Activated CD4-positive, alpha-beta T cell treated with anti-CD3 and anti-CD28 coated beads, Interleukin-2, amount 10 ng/mL, durations not matched to agents 7 days and 5 days (primary cell): ENCODE measurements at regions not wholly inside any gene's neighbourhood (a gene's known extent, or its start where the extent isn't known, plus 50 kb on each side); places are given as distances from the start of the nearest gene placed in this dataset.

Source experiments
- CTCF ChIA-PET: fragments of 350-600 bp; sonication (Branson Sonifier 250); formaldehyde crosslinking; loops from one replicate; lab custom pipeline; 2021; ENCODE audit warnings: antibody characterized with exemption; lab: Charles Lee
- POLR2A ChIA-PET: fragments of 350-600 bp; sonication (Branson Sonifier 250); formaldehyde crosslinking; loops from one replicate; lab custom pipeline; 2021; ENCODE audit warnings: antibody characterized with exemption; lab: Charles Lee
- DNase-seq: peaks from one replicate; pipeline ENCODE4 v3.0.0-alpha.2; 2020
- H3K27ac Mint-ChIP-seq: one replicate; pipeline ENCODE4 v1.8.0; 2021; ENCODE audit warnings: mild to moderate bottlenecking, moderate library complexity, mixed read lengths
- H3K27me3 Mint-ChIP-seq: one replicate; pipeline ENCODE4 v1.8.0; 2021; ENCODE audit warnings: mixed read lengths
- H3K36me3 Mint-ChIP-seq: one replicate; pipeline ENCODE4 v1.8.0; 2021; ENCODE audit warnings: low read depth, mixed read lengths
- H3K4me1 Mint-ChIP-seq: one replicate; pipeline ENCODE4 v1.8.0; 2021; ENCODE audit warnings: mixed read lengths
- H3K4me3 Mint-ChIP-seq: one replicate; pipeline ENCODE4 v1.8.0; 2021; ENCODE audit warnings: mild to moderate bottlenecking, moderate library complexity, mixed read lengths
- H3K9me3 Mint-ChIP-seq: one replicate; pipeline ENCODE4 v1.8.0; 2021; ENCODE audit warnings: mixed read lengths

GRCh38 chr12:43052441-43052840 lies 462.9 kb upstream of the PRICKLE1 start:
- no peak overlapping the region for H3K4me3 Mint-ChIP-seq
- no peaks in the 10 kb centered on the region for H3K36me3 Mint-ChIP-seq
- no peak for DNase-seq
- H3K27ac Mint-ChIP-seq: no peak overlapping the region
- ChIA-PET POLR2A (no interaction called here), CTCF (no interaction called here)
- H3K4me1 Mint-ChIP-seq: no peaks in the 10 kb centered on the region
- H3K9me3 Mint-ChIP-seq: no peaks in the 10 kb centered on the region
- no peaks in the 10 kb centered on the region for H3K27me3 Mint-ChIP-seq

DNA sequence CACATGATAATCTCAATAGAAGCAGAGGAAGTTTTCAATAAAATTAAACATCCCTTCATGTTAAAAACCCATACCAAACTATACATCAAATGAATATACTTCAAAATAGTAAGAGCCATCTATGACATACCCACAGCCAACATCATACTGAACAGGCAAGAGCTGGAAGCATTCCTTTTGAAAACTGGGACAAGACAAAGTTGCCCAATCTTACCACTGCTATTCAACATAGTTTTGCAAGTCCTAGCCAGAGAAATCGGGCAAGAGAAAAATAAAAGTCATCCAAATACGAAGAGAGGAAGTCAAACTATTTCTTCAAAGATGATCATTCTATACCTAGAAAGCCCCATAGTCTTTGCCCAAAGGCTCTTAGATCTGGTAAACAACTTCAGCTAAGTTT lies 454.7 kb upstream of the PRICKLE1 start:
- no peaks in the 10 kb centered on the region for H3K27me3 Mint-ChIP-seq
- DNase-seq: no peak
- no peaks in the 10 kb centered on the region for H3K36me3 Mint-ChIP-seq
- POLR2A ChIA-PET: no interaction called here
- H3K9me3 Mint-ChIP-seq: no peaks in the 10 kb centered on the region
- H3K4me3 Mint-ChIP-seq: no peak overlapping the region
- no peaks in the 10 kb centered on the region for H3K4me1 Mint-ChIP-seq
- H3K27ac Mint-ChIP-seq: no peak overlapping the region
- CTCF ChIA-PET: no interaction called here

GRCh38 chr12:43038991-43039390 lies 449.4 kb upstream of the PRICKLE1 start:
- H3K4me1 Mint-ChIP-seq: no peaks in the 10 kb centered on the region
- POLR2A ChIA-PET: no interaction called here
- no peaks in the 10 kb centered on the region for H3K36me3 Mint-ChIP-seq
- H3K4me3 Mint-ChIP-seq: no peak overlapping the region
- CTCF ChIA-PET: no interaction called here
- DNase-seq: no peak
- H3K27ac Mint-ChIP-seq: no peak overlapping the region
- H3K27me3 Mint-ChIP-seq: no peaks in the 10 kb centered on the region
- no peaks in the 10 kb centered on the region for H3K9me3 Mint-ChIP-seq

GRCh38 chr12:43029971-43030370 lies 440.4 kb upstream of the PRICKLE1 start:
- H3K27ac Mint-ChIP-seq: no peak overlapping the region
- CTCF ChIA-PET: no interaction called here
- POLR2A ChIA-PET: no interaction called here
- no peaks in the 10 kb centered on the region for H3K9me3 Mint-ChIP-seq
- no peaks in the 10 kb centered on the region for H3K27me3 Mint-ChIP-seq
- H3K4me1 Mint-ChIP-seq: no peaks in the 10 kb centered on the region
- no peaks in the 10 kb centered on the region for H3K36me3 Mint-ChIP-seq
- H3K4me3 Mint-ChIP-seq: no peak overlapping the region
- DNase-seq: no peak

GRCh38 chr12:43028826-43029225 lies 439.3 kb upstream of the PRICKLE1 start:
- H3K4me1 Mint-ChIP-seq: no peaks in the 10 kb centered on the region
- H3K27me3 Mint-ChIP-seq: no peaks in the 10 kb centered on the region
- ChIA-PET CTCF (no interaction called here), POLR2A (no interaction called here)
- no peaks in the 10 kb centered on the region for H3K9me3 Mint-ChIP-seq
- no peak overlapping the region for H3K27ac Mint-ChIP-seq
- DNase-seq: no peak
- H3K4me3 Mint-ChIP-seq: no peak overlapping the region
- no peaks in the 10 kb centered on the region for H3K36me3 Mint-ChIP-seq

GRCh38 chr12:43022838-43023237 lies 433.3 kb upstream of the PRICKLE1 start:
- ChIA-PET CTCF (no interaction called here), POLR2A (no interaction called here)
- H3K27ac Mint-ChIP-seq: no peak overlapping the region
- no peak for DNase-seq
- no peaks in the 10 kb centered on the region for H3K27me3 Mint-ChIP-seq
- H3K9me3 Mint-ChIP-seq: no peaks in the 10 kb centered on the region
- H3K4me1 Mint-ChIP-seq: no peaks in the 10 kb centered on the region
- H3K4me3 Mint-ChIP-seq: no peak overlapping the region
- H3K36me3 Mint-ChIP-seq: no peaks in the 10 kb centered on the region

GRCh38 chr12:43015090-43015737 lies 425.7 kb upstream of the PRICKLE1 start:
- DNase-seq: no peak
- Mint-ChIP-seq H3K27me3 (no peaks in the 10 kb centered on the region), H3K27ac (no peak overlapping the region), H3K9me3 (no peaks in the 10 kb centered on the region), H3K4me3 (no peak overlapping the region), H3K4me1 (no peaks in the 10 kb centered on the region), H3K36me3 (no peaks in the 10 kb centered on the region)
- CTCF ChIA-PET: no interaction called here
- POLR2A ChIA-PET: no interaction called here

- no peak for DNase-seq
- Mint-ChIP-seq H3K4me1 (no peaks in the 10 kb centered on the region), H3K27ac (no peak overlapping the region), H3K36me3 (no peaks in the 10 kb centered on the region), H3K9me3 (no peaks in the 10 kb centered on the region), H3K4me3 (no peak overlapping the region), H3K27me3 (no peaks in the 10 kb centered on the region)
- POLR2A ChIA-PET: no interaction called here
- CTCF ChIA-PET: interaction anchor here (0.8 kb wide), 1 partner anchor 9 kb away, joined by 3 read pairs; no protein-coding TSS in a partner anchor
These were observed 421.9 kb upstream of the PRICKLE1 start for GRCh38 chr12:43011383-43011926.

DNA sequence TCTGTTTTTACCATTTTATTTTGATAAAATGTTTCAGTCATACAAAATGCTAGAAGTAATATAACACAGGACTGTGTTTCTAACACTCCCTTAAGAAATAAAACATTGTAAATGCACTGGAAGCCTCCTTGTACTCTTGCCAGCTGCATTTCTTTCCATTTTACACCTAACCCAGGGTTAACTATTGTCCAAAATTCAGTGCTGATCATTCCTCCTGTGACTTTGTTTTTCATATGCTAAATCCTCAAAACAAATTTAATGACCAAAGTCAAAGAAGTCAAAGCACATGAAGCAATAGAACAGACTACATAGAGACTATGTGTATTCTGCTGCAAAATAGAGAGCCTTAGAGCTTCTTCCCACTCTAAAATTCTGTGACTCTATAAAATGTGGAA lies 420.3 kb upstream of the PRICKLE1 start:
- no peaks in the 10 kb centered on the region for H3K4me1 Mint-ChIP-seq
- CTCF ChIA-PET: no interaction called here
- H3K9me3 Mint-ChIP-seq: no peaks in the 10 kb centered on the region
- H3K27me3 Mint-ChIP-seq: no peaks in the 10 kb centered on the region
- no peak overlapping the region for H3K4me3 Mint-ChIP-seq
- POLR2A ChIA-PET: no interaction called here
- no peak overlapping the region for H3K27ac Mint-ChIP-seq
- no peaks in the 10 kb centered on the region for H3K36me3 Mint-ChIP-seq
- no peak for DNase-seq

- POLR2A ChIA-PET: no interaction called here
- Mint-ChIP-seq H3K36me3 (no peaks in the 10 kb centered on the region), H3K27me3 (no peaks in the 10 kb centered on the region), H3K9me3 (no peaks in the 10 kb centered on the region), H3K4me1 (no peaks in the 10 kb centered on the region), H3K4me3 (no peak overlapping the region), H3K27ac (no peak overlapping the region)
- CTCF ChIA-PET: interaction anchor here (0.6 kb wide), 1 partner anchor 71 kb away, joined by 3 read pairs; no protein-coding TSS in a partner anchor
- no peak for DNase-seq
These were observed 419.7 kb upstream of the PRICKLE1 start for GRCh38 chr12:43008953-43009845.

GRCh38 chr12:43004908-43005307 lies 415.4 kb upstream of the PRICKLE1 start:
- no peaks in the 10 kb centered on the region for H3K4me1 Mint-ChIP-seq
- no peaks in the 10 kb centered on the region for H3K36me3 Mint-ChIP-seq
- no peaks in the 10 kb centered on the region for H3K27me3 Mint-ChIP-seq
- H3K9me3 Mint-ChIP-seq: no peaks in the 10 kb centered on the region
- H3K27ac Mint-ChIP-seq: no peak overlapping the region
- ChIA-PET POLR2A (no interaction called here), CTCF (no interaction called here)
- no peak for DNase-seq
- no peak overlapping the region for H3K4me3 Mint-ChIP-seq

- H3K4me3 Mint-ChIP-seq: no peak overlapping the region
- H3K27me3 Mint-ChIP-seq: no peaks in the 10 kb centered on the region
- DNase-seq: no peak
- ChIA-PET POLR2A (no interaction called here), CTCF (interaction anchor here (0.6 kb wide), 1 partner anchor 512 kb away, joined by 7 read pairs; no protein-coding TSS in a partner anchor)
- H3K36me3 Mint-ChIP-seq: no peaks in the 10 kb centered on the region
- no peaks in the 10 kb centered on the region for H3K4me1 Mint-ChIP-seq
- no peaks in the 10 kb centered on the region for H3K9me3 Mint-ChIP-seq
- H3K27ac Mint-ChIP-seq: no peak overlapping the region
These were observed 414.6 kb upstream of the PRICKLE1 start for GRCh38 chr12:43004141-43004540.

- Mint-ChIP-seq H3K4me1 (no peaks in the 10 kb centered on the region), H3K27me3 (no peaks in the 10 kb centered on the region), H3K9me3 (no peaks in the 10 kb centered on the region), H3K36me3 (no peaks in the 10 kb centered on the region), H3K27ac (no peak overlapping the region), H3K4me3 (no peak overlapping the region)
- ChIA-PET POLR2A (no interaction called here), CTCF (no interaction called here)
- no peak for DNase-seq
These were observed 407.4 kb upstream of the PRICKLE1 start for GRCh38 chr12:42996869-42997431.
